ENCODE measurements at regions not wholly inside any gene's neighbourhood (a gene's known extent, or its start where the extent isn't known, plus 50 kb on each side); places are given as distances from the start of the nearest gene placed in this dataset.

GRCh38 chr2:194126418-194126817 lies 1530.6 kb upstream of the SLC39A10 start:
- TF ChIP-seq CTCF (IDR thresholded peaks at IDR 0.05): no peak
- no peak for TF ChIP-seq ZFX (IDR thresholded peaks at IDR 0.05; ENCODE audit: borderline replicate concordance)

GRCh38 chr2:194116861-194117260 lies 1540.2 kb upstream of the SLC39A10 start:
- no peak for TF ChIP-seq CTCF (IDR thresholded peaks at IDR 0.05)
- no peak overlapping the region for H3K27ac ChIP-seq

More at GRCh38 chr2:194126418-194126817, 1530.6 kb upstream of the SLC39A10 start:
- H3K27ac ChIP-seq: no peak overlapping the region

- no peak overlapping the region for H3K27ac ChIP-seq
Observed at GRCh38 chr2:194105358-194105757, 1551.7 kb upstream of the SLC39A10 start.

GRCh38 chr2:194104687-194105086 lies 1552.3 kb upstream of the SLC39A10 start:
- H3K27ac ChIP-seq: no peak overlapping the region

More at GRCh38 chr2:194105358-194105757, 1551.7 kb upstream of the SLC39A10 start:
- TF ChIP-seq ZFX (IDR thresholded peaks at IDR 0.05; ENCODE audit: borderline replicate concordance): no peak
- TF ChIP-seq CTCF (IDR thresholded peaks at IDR 0.05): no peak

GRCh38 chr2:194103941-194104659 lies 1552.9 kb upstream of the SLC39A10 start:
- TF ChIP-seq CTCF (IDR thresholded peaks at IDR 0.05): no peak
- TF ChIP-seq ZFX (IDR thresholded peaks at IDR 0.05; ENCODE audit: borderline replicate concordance): no peak
- no peak overlapping the region for H3K27ac ChIP-seq

More at GRCh38 chr2:194104687-194105086, 1552.3 kb upstream of the SLC39A10 start:
- TF ChIP-seq ZFX (IDR thresholded peaks at IDR 0.05; ENCODE audit: borderline replicate concordance) (no peak), CTCF (IDR thresholded peaks at IDR 0.05) (no peak)

- TF ChIP-seq ZFX (IDR thresholded peaks at IDR 0.05; ENCODE audit: borderline replicate concordance): no peak
- no peak for TF ChIP-seq CTCF (IDR thresholded peaks at IDR 0.05)
- H3K27ac ChIP-seq: no peak overlapping the region
Observed at GRCh38 chr2:194102546-194102945, 1554.5 kb upstream of the SLC39A10 start.

- TF ChIP-seq ZFX (IDR thresholded peaks at IDR 0.05; ENCODE audit: borderline replicate concordance) (no peak), CTCF (IDR thresholded peaks at IDR 0.05) (no peak)
Observed at GRCh38 chr2:194100201-194100600, 1556.8 kb upstream of the SLC39A10 start.

More at GRCh38 chr2:194100201-194100600, 1556.8 kb upstream of the SLC39A10 start:
- no peak overlapping the region for H3K27ac ChIP-seq

Data from 22Rv1 (cell line).